CD4-positive, alpha-beta T cell (primary cell): ENCODE measurements at regions not wholly inside any gene's neighbourhood (a gene's known extent, or its start where the extent isn't known, plus 50 kb on each side); places are given as distances from the start of the nearest gene placed in this dataset.

Experiments
- ATAC-seq: fragments of 200-7000 bp; cut with Tn5 transposase; one replicate; pipeline ENCODE4 v1.10.0; 2022; ENCODE audit warnings: mild to moderate bottlenecking; ENCODE audit not compliant: poor library complexity
- CTCF ChIA-PET: fragments of 350-600 bp; sonication (Branson Sonifier 250); formaldehyde crosslinking; loops from one replicate; lab custom pipeline; 2021; ENCODE audit warnings: antibody characterized with exemption, inconsistent platforms; lab: Charles Lee
- POLR2A ChIA-PET: fragments of 350-600 bp; sonication (Branson Sonifier 250); formaldehyde crosslinking; loops from one replicate; lab custom pipeline; 2021; ENCODE audit warnings: antibody characterized with exemption, inconsistent platforms; lab: Charles Lee
- DNase-seq, 14 experiments: peaks; one replicate each; pipeline ENCODE4 v3.0.0-alpha.2; 2013 to 2020; ENCODE audit warnings: mixed read lengths in 2 of 14
- H3K27ac ChIP-seq, 2 donors: one replicate each; pipeline versions ENCODE4 v1.5.1 to v1.7.0; 2013; ENCODE audit warnings: low read length in 2 of 2, low read depth in 1 of 2, mild to moderate bottlenecking in 1 of 2
- H3K27me3 ChIP-seq, 2 experiments: 1 replicate in 1 of 2; 2 replicates in 1 of 2; pipeline versions ENCODE4 v1.6.1 to v1.7.0; 2013; ENCODE audit warnings: low read length in 2 of 2, control low read depth in 1 of 2, mild to moderate bottlenecking in 1 of 2, moderate library complexity in 1 of 2; ENCODE audit not compliant: insufficient read depth in 2 of 2, control insufficient read depth in 1 of 2
- H3K36me3 ChIP-seq: one replicate; pipeline ENCODE4 v1.6.1; 2013; ENCODE audit warnings: low read length, control low read depth; ENCODE audit not compliant: insufficient read depth
- H3K4me1 ChIP-seq: one replicate; pipeline ENCODE4 v1.6.1; 2013; ENCODE audit warnings: low read length, control low read depth; ENCODE audit not compliant: insufficient read depth
- H3K4me3 ChIP-seq: one replicate; pipeline ENCODE4 v1.5.1; 2013; ENCODE audit warnings: mild to moderate bottlenecking, low read length, moderate library complexity
- H3K9me3 ChIP-seq, 2 experiments: 1 replicate in 1 of 2; 2 replicates in 1 of 2; pipeline versions ENCODE4 v1.6.1 to v1.7.0; 2013; ENCODE audit warnings: low read length in 2 of 2, mild to moderate bottlenecking in 2 of 2, control low read depth in 1 of 2, moderate library complexity in 1 of 2; ENCODE audit not compliant: control insufficient read depth in 1 of 2, insufficient read depth in 1 of 2
- H3K27ac Mint-ChIP-seq: one replicate; pipeline ENCODE4 v1.8.0; 2020; ENCODE audit warnings: mixed read lengths
- H3K27me3 Mint-ChIP-seq: one replicate; pipeline ENCODE4 v1.8.0; 2021; ENCODE audit warnings: mixed read lengths
- H3K36me3 Mint-ChIP-seq: one replicate; pipeline ENCODE4 v1.8.0; 2021; ENCODE audit warnings: low read depth, mixed read lengths
- H3K4me1 Mint-ChIP-seq: one replicate; pipeline ENCODE4 v1.8.0; 2021; ENCODE audit warnings: low read depth, mixed read lengths
- H3K4me3 Mint-ChIP-seq: one replicate; pipeline ENCODE4 v1.8.0; 2020; ENCODE audit warnings: mild to moderate bottlenecking, mixed read lengths
- H3K9me3 Mint-ChIP-seq: one replicate; pipeline ENCODE4 v1.8.0; 2020; ENCODE audit warnings: mixed read lengths
- CTCF ChIP-seq: fragments of 200-600 bp; IDR thresholded peaks from one replicate; pipeline ENCODE4 v1.8.0; 2022; ENCODE audit warnings: antibody characterized with exemption, mild to moderate bottlenecking
- intact Hi-C, 2 experiments: fragments of 100-400 bp; cut with DNase I in 1 of 2; cut with micrococcal nuclease in 1 of 2; formaldehyde crosslinking; loops; one replicate each; pipeline versions ENCODE4 v1.15.1 to v1.9.0; 2023 to 2025; cut with DNase I, micrococcal nuclease

- Mint-ChIP-seq H3K27me3 (peaks cover 13% of the 10 kb centered on the region), H3K27ac (no peak overlapping the region), H3K36me3 (no peaks in the 10 kb centered on the region), H3K4me3 (no peak overlapping the region), H3K4me1 (no peaks in the 10 kb centered on the region), H3K9me3 (no peaks in the 10 kb centered on the region)
- no peaks in the 10 kb centered on the region for H3K4me1 ChIP-seq
- no peaks in the 10 kb centered on the region for H3K9me3 ChIP-seq
- no peak overlapping the region for H3K4me3 ChIP-seq
- H3K27ac ChIP-seq, result no peak overlapping the region
- TF ChIP-seq CTCF, result no peak
- ChIA-PET POLR2A (no interaction called here), CTCF (no interaction called here)
- ATAC-seq, result no peak
- DNase-seq, result no peak
- H3K36me3 ChIP-seq, result no peaks in the 10 kb centered on the region
- H3K27me3 ChIP-seq, result peaks cover 3 to 11% of the 10 kb centered on the region in 2 experiments
- intact Hi-C loops, result no loop called here
These were observed 108.3 kb upstream of the FAM20A start for GRCh38 chr17:68709461-68709860.

GRCh38 chr17:68707031-68707430, 105.9 kb upstream of the FAM20A start:
- Histone ChIP-seq H3K27me3 (peaks cover 0 to 11% of the 10 kb centered on the region in 2 experiments), H3K4me1 (no peaks in the 10 kb centered on the region), H3K27ac (no peak overlapping the region), H3K4me3 (no peak overlapping the region), H3K36me3 (no peaks in the 10 kb centered on the region), H3K9me3 (no peaks in the 10 kb centered on the region)
- Mint-ChIP-seq H3K9me3 (no peaks in the 10 kb centered on the region), H3K4me1 (no peaks in the 10 kb centered on the region), H3K27me3 (peaks cover 18% of the 10 kb centered on the region), H3K27ac (no peak overlapping the region), H3K36me3 (no peaks in the 10 kb centered on the region), H3K4me3 (no peak overlapping the region)
- POLR2A ChIA-PET, result no interaction called here
- intact Hi-C loops, result no loop called here
- ATAC-seq, result no peak
- CTCF ChIA-PET, result interaction anchor here (1.0 kb wide), 1 partner anchor 8 kb away, joined by 3 read pairs; no protein-coding TSS in a partner anchor
- TF ChIP-seq CTCF, result no peak
- no peak for DNase-seq

DNA sequence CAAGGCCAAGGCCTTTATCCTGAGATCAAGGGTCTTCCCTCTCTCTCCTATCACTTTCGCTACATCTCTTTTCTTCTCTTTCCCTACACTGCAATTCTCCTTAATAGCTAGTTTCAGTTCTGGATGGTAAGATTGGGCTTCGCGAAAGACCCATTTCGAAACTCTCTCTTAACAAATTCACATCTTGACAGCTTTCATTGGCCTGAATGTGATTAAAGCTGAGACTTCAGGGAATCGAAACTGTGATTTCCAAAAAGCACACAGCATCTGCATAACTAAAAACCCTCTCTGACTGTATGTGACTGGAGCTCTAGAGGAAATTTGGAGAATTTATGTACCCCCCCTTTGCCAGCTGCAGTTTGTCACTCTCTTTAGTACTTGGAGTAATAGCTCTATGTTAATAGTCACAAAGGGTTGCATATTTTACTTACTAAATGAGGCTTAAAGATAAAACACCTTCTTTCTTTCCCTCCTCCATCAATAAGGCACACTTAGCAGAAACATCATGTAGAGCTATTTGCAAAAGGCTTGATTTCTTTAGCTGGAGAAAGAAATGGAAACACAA, 105.3 kb upstream of the FAM20A start:
- no peaks in the 10 kb centered on the region for H3K4me1 Mint-ChIP-seq
- no peaks in the 10 kb centered on the region for H3K36me3 Mint-ChIP-seq
- Histone ChIP-seq H3K4me3 (no peak overlapping the region), H3K27me3 (peaks cover 0 to 10% of the 10 kb centered on the region in 2 experiments), H3K27ac (no peak overlapping the region), H3K36me3 (no peaks in the 10 kb centered on the region), H3K9me3 (no peaks in the 10 kb centered on the region), H3K4me1 (no peaks in the 10 kb centered on the region)
- H3K4me3 Mint-ChIP-seq, result no peak overlapping the region
- no peak overlapping the region for H3K27ac Mint-ChIP-seq
- TF ChIP-seq CTCF, result no peak
- ATAC-seq (no peak), DNase-seq (no peak)
- ChIA-PET CTCF (interaction anchor here (1.0 kb wide), 1 partner anchor 9 kb away, joined by 3 read pairs; no protein-coding TSS in a partner anchor), POLR2A (no interaction called here)
- intact Hi-C loops, result no loop called here
- H3K9me3 Mint-ChIP-seq, result no peaks in the 10 kb centered on the region
- H3K27me3 Mint-ChIP-seq, result peaks cover 12% of the 10 kb centered on the region
